Gastroesophageal sphincter (tissue), 3 donors: ENCODE measurements at regions not wholly inside any gene's neighbourhood (a gene's known extent, or its start where the extent isn't known, plus 50 kb on each side); places are given as distances from the start of the nearest gene placed in this dataset.

Source experiments
- EP300 ChIP-seq: sonication (generic); formaldehyde crosslinking; IDR thresholded peaks from one replicate; pipeline ENCODE4 v1.6.1; 2017; ENCODE audit warnings: antibody characterized with exemption, mild to moderate bottlenecking
- POLR2A ChIP-seq, 2 donors: fragments of 450-650 bp; IDR thresholded peaks; one replicate each; pipeline ENCODE4 v1.6.1; 2017; ENCODE audit warnings: antibody characterized with exemption in 2 of 2, mild to moderate bottlenecking in 2 of 2, moderate library complexity in 1 of 2
- POLR2AphosphoS5 ChIP-seq: sonication (generic); formaldehyde crosslinking; IDR thresholded peaks from one replicate; pipeline ENCODE4 v1.6.1; 2017; ENCODE audit warnings: antibody characterized with exemption
- TF ChIP-seq, protein P1 (sequence below), 4 experiments: fragments of 200-600 bp in 2 of 4; fragments of 450-650 bp in 2 of 4; sonication (generic) in 1 of 4; IDR thresholded peaks; one replicate each; pipeline ENCODE4 v1.5.1; 2017 to 2019; ENCODE audit warnings: antibody characterized with exemption in 4 of 4, mild to moderate bottlenecking in 2 of 4, moderate library complexity in 2 of 4

DNA sequence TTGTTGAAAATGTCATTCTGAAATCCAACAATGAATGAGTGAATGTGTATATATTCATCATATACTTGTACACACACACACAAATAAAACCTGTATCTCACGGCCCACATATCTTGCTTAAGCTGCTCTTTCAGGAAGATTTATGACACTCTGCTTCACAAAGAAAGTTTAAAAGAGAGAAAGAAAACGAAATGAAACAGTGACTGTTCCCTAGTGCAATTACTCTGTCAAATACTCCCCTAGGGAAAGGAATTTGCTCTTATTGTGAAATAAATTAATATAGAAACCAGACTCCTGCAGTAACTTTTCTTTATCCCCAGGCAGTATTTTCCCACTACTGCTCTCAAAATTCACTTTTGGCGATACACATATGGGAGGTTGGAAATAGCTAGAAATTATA is 329.1 kb downstream of the VPS13C start:
- no peak for TF ChIP-seq EP300
- no peak for TF ChIP-seq POLR2AphosphoS5
- TF ChIP-seq POLR2A (IDR thresholded peaks at IDR 0.05): no peak
- TF ChIP-seq, protein P1, sequence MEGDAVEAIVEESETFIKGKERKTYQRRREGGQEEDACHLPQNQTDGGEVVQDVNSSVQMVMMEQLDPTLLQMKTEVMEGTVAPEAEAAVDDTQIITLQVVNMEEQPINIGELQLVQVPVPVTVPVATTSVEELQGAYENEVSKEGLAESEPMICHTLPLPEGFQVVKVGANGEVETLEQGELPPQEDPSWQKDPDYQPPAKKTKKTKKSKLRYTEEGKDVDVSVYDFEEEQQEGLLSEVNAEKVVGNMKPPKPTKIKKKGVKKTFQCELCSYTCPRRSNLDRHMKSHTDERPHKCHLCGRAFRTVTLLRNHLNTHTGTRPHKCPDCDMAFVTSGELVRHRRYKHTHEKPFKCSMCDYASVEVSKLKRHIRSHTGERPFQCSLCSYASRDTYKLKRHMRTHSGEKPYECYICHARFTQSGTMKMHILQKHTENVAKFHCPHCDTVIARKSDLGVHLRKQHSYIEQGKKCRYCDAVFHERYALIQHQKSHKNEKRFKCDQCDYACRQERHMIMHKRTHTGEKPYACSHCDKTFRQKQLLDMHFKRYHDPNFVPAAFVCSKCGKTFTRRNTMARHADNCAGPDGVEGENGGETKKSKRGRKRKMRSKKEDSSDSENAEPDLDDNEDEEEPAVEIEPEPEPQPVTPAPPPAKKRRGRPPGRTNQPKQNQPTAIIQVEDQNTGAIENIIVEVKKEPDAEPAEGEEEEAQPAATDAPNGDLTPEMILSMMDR (IDR thresholded peaks at IDR 0.05): no peak
